Fibroblast of skin of scalp (primary cell): ENCODE measurements at regions not wholly inside any gene's neighbourhood (a gene's known extent, or its start where the extent isn't known, plus 50 kb on each side); places are given as distances from the start of the nearest gene placed in this dataset.
"Not testable (repeated sequence)": the region's sequence is repeated elsewhere in the genome, so short reads cannot be mapped to it uniquely, and the experiment has no call there.

Experiments used
- DNase-seq: peaks from one replicate; pipeline ENCODE4 v3.0.0-alpha.2; 2013

DNA sequence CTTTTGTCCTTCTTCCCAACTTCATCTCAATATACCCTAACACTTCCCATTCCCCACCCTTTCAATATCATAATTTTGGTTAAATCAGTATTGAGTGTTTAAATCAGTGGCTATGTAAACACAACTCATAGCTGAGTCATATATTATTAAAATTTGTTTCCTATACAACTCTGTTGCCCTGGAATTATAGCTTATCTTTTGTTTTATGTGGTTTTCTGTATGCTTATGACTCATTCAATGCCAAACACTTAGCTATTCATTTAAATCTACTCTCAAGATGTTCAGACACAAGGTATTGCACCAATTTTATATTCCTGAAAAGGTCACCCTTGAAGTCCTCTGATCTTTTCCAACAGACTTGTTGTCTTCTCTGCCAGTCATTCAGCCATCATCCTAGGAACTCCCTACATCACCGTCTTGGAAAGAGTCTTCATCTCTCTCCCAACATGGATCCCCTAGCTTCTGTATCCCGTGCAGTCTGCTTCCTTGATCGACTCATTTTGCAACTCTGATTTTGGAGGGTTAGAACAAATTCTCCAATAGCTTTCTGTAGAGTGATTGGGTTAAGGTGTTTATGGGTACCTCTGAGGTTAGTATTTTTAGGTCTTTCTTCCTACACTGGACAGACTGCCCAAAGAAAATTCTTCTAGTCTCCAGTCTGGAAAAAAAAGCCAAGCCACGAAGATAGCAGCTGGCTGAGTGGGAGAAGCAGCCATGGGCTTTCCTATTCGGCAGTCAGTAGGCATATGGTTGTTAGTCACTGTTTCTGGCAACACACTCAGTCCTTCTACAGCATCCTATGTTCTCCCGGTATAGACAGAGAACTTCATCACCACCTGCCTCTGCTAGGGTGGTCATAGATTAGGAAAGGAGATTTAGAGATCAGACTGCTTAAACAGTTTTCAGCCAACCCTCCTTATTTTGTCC, 102.1 kb downstream of the CRPPA start:
- no peak for DNase-seq

DNA sequence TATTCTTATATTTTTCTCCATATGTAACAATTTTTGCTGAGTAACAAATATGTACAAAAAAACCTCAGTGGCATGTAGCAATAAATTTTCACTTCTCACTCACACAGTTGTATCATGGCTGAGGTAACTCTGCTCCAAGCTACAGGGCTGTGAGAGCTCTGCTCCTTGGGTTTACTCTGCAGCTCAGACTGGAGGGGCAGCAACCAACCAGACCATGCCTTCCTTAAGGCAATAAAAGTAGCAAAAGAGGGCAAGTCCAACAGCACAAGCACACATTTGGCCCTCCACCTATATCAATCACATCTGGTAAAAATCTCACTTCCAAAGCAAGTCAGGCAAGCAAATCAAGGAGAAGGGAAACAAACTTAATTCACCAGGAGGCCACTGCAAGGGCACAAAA, 102.9 kb downstream of the CRPPA start:
- DNase-seq: no peak

DNA sequence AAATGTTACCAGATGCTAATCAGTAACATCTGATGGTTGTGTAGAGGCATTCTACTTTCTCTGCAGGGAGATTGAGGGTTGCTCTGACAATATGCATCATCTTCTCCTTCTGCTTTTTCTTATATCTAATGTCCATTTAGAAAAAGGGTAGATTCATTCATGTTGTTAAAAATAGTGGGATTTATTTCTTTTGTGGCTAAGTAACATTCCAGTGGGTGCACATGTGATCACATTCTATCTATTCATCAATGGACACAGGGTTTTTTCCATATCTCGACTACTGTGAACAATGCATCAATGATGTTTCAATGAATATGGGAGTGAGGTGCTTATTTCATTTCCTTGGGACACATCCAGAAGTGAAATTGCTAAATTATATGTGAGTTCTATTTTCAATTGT, 103.9 kb downstream of the CRPPA start:
- no peak for DNase-seq

DNA sequence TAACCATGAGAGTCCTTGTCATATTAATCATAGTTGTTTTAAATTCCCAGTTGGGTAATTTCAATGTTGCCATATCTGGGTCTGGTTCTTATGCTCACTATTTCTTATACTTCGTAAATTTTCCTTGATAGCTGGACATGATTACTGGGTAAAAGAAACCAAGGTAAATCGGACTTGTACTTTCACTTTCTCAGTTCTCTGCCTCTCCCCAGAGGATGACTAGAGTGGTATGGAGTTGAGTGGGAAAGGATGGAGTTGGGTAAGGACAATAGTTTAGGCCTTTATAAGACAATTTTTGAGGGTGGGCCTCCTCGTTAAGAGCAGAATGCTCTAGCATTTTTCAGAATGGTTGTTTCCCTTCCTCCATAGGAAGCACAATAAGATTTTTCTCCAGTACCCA, 106.1 kb downstream of the CRPPA start:
- DNase-seq: no peak

DNA sequence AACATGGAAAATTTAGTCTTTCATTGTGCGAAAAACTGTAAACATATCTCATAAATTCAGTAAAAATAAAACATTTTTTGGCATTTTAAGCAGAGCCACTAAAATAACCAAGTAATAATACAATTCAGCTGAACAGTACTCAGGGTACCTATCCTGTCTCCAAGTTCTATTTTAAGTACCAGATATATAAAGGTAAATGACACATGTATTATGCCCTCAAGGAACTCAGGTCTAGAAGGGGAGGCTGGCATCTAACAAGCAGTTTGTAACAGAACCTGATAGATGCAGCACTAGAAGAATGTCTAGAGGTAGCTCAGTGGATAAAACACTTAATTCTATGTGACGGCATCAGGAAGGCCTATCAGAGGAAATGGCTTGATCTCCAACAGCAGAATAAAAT, 112.2 kb downstream of the CRPPA start:
- DNase-seq: no peak

DNA sequence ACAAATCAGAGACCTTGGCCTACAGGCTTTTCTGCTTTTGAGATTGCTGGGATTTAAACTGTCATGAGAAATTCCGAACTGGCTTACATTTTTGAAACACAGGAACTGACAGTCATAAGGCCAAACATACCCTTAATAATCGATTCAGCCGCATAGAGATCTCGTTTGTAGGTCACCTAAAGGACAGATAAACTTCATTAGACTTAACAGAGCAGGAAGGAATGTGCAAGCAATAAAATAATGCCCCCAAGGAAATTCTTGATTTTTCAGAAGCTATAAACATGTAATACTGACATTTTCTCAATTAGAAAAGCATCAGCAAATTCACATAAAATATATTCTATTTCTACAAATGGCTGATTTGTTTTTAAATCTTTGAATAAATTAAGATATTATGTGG, 120.0 kb downstream of the CRPPA start:
- no peak for DNase-seq

DNA sequence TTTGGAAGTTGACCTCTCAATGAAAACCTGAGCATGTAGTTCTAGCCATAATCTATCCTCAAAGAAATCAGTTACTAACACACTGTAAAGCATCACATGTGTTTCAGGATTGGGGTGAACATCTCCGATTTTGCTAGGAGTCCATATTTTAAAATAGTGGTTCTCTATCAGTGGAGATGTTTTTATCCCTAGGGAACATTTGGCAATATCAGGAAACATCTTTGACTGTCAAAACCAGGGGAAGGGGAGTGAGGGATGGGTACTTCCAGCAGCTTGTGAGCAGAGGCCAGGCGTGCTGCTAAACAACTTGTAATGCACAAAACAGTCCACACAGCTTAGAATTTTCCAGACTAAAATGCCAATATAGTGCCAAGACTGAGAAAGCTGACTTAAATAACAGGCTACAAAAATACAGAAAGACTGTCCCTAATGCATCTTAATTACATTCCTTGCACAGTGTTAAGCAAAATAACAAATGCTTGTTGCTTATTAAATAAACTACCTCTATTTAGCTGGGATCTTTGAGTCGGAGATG, 120.9 kb downstream of the CRPPA start:
- DNase-seq: no peak

DNA sequence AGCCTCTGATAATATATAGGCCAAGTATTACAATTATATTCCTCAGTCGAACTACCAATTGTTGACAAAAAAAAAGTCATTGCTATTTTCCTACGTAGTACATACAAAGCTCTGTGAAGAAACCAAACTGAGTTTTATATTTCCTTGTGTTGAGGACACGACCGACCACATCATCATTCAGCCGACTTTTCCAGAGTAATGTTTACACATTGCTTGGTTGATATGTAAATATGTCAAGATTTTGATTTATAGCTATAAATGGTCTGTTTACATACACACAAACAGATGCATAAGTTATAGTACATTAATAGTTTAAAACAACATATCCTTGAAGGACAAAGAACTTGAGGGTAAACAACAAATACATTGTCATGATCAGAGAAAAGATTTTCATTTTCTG, 121.5 kb downstream of the CRPPA start:
- DNase-seq: no peak

DNA sequence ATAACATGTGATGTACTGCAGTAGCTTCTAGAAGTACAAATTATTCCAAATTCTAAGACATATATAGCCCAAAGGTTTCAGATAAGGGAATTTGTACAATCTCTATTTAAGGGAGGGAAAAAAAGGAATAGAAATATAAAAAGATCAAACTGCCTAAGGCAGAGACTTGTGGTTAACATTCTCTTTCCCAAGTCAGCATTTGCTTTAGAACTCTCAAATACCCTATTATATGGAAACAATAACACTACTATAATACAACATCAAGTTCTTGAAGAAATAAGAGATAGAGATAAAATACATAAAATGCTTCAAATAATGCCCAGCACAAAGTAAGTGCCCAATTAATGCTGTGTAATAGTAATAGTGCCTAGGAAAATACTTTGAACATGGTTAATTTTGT, 123.1 kb downstream of the CRPPA start:
- no peak for DNase-seq

DNA sequence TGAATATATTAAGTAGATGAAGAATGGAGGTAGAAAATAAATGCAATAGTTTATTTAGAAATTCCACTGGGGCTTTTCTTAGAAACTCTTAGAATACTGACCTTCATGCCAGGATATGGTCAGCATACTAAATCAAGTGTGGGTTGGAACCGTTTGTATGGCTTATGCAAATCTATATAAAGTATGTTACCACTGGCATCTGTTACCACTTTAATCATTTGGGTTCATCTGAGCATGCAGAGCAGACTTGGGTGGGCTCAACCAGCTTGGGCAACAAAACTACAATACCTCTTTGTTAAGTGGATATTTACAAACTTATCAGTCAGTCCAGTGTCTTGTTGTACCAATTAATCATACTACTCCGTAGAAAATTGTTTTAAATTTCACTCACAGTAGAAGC, 125.8 kb downstream of the CRPPA start:
- DNase-seq: no peak

DNA sequence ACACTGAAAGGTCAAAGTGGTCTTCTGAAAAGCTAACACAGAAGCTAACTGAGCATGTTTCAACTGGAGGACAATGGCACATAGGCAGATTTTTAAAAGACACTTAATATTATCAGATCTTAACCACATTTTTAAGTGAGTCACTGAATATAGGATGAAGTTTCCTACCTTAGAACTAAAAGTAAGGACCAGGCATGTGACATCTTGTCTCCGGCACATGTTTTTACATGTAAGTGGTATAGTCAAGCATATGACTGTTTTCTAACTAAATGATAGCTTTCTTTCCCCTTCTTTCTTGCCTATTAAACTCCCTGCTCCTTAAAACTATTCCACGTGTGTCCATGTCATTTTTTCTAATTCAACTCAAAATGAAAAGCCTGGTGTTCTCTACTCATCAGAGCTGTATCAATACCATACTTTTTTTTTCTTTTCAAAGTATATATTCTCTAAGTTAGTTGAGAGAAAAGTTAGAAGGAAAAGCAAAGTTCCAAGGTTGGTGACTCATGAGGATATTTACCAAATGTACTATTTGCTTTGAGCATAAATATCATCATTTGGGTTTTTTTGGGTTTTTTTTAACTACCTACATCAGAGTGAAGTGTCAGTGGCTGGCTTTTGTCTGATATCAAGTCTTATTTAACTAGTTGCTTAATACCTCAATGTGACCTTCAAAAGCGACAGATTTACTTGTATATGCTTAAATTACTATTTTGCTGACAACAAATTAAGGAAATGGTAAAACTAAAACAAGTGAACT, 127.5 kb downstream of the CRPPA start:
- DNase-seq: no peak

DNA sequence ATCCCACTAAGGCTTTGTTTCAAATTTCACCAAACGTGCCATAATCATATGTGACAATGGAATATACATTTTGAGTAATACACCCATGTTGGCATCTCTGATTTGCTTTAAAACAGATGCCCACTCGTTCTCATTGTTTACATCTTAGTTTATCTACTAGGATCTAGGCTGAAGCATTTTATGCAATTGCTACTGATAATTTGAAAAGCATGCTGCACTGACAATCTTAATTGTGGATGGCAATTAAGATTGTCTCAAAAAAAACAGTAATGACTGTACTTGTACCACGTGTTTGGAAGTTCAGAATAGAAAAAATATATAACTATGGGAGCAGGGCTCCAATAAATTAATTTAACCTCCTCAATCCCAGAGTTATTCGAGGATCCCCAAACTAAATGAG, 136.8 kb downstream of the CRPPA start:
- DNase-seq: no peak

DNA sequence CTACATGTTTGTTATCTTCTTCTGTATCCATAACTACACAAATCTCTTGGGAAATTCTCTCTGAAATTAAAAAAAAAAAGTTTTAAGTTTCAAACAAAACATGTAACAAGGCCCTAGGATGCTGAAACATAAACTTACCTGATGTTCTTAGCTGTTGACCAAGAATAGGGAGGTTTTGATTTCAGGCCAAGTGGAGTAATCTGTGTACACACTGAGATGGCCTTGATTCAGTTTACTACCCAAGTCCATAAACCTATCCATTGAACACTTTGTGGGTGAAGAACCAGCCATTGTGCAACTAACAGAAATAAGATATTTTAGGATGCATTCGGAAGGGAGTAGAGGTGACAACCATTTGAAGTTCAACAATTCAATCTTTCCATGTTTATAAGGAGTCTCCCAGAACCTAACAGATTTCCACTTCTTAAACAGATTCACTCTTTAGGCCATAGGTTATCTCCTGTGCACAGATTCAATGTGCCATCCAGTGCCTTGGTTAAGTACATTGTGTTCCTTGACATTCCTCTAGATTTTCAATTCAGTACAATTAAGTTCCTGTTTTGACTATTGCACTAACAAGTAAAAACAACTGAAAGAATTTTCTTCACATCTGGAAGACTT, 143.1 kb downstream of the CRPPA start:
- no peak for DNase-seq

DNA sequence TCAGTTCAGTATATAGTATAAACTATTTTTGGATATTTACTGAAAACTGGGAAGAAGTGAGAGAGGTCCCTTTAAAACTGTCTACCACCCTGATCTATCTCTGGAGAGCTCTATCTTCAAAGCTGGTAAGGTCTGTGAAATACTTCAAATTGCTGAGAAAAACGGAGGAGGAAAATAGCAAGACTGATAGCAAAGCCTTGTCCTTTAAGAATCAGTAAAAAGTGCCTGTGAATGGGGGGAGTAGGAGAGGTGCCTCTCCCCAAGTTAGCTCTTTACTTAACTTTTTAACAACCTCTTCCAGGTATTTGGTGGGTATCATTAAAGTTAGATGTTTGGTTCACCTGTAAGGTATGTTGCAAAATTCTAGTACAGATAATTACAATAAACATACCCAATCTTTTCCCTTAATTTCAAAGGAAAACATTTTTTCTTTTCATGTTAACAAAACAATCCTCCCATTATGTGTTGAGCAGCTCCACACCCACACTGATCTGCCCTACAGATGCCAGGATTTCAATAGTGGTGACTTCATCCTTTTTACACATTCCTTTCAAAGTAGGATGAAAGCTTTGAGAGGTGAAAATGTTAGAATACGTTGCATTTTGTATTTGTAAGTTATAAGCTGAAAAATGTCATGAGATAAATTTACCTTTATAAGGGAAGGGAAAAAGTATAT, 149.2 kb downstream of the CRPPA start:
- DNase-seq: no peak

DNA sequence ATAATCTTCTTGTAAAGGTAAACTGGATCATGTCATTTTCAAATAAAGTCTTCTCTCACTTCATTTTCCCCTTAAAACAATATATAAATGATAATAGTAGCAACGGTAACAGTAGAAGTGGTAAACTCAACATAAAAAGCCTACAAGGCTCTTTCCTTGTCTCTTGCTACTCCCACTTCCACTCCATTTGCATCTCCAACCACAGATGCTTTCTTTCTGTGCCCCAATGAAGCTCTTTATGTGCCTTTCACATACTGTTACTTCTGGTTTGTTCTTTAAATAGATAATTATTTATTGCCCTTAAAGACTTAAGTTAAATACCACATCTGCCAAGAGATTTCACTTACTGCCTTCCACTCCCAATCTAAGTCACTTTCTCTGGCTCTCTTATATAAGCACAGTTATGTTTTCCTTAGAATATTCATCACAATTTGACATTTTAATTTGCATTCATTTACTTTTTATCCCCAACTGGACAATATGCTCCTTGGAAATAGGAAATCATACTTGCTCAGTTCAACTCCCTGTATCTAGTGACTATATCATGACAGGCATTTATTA, 149.9 kb downstream of the CRPPA start:
- DNase-seq: no peak

DNA sequence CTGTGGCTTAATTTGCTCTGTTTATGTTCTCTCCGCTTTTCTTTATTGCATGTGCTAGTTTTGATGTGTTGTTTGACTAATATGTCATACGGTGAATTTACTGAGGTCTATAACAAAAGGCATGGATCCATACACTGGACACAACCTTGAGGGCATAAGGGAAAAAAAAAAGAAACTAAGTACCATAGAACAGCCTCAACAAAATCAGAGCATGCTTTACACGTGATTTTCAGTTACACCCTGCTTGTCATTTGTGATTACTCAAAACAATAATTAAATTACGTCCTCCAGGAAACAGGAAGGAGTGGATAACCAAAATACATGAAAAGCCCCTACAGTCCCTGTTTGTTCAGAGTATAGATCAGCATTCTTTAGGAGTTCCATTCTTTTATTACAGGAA, 150.5 kb downstream of the CRPPA start:
- no peak for DNase-seq

DNA sequence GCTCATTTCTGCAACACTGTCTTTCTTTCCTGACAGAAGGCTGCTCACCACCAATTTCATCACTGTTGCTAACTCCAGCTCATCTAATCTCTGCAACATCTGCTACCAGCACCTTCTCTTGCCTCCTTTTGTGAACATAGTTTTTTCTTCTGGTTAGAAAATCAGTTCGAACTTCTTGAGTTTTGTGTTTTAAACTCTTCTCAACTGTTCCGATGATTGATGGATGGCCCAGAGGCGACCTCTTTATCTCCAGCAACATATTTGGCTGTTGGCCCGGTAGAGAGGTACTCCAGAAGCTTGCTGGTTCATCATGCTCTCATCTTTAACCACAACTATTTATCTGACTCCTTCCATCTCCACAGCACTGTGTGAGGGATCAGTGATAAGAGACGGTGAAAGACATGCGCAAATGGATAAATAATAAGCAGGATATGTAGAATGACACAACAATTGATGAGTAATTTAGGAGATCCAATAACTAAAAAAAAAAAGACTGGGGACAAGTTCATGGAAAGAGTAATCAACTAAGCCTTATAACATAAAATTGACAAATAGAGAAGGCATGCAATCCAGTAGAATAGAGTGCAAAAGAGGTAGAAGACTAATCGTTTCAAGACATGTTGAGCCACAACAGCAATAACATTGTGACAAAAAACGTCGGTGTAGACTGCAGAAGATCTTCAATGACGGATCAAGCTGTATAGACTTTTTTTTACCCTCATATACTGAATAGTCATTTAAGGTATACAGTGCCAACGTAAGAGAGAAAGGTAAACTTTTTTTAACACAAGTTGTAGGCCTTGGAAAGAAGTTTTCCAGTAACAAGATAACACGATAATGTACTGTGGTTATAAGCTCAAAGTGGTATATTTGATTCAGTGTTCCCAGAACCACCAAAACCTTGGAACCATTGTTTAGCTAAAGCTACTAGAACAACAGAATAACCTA, 152.2 kb downstream of the CRPPA start:
- peak; percentile 49 for DNase-seq

DNA sequence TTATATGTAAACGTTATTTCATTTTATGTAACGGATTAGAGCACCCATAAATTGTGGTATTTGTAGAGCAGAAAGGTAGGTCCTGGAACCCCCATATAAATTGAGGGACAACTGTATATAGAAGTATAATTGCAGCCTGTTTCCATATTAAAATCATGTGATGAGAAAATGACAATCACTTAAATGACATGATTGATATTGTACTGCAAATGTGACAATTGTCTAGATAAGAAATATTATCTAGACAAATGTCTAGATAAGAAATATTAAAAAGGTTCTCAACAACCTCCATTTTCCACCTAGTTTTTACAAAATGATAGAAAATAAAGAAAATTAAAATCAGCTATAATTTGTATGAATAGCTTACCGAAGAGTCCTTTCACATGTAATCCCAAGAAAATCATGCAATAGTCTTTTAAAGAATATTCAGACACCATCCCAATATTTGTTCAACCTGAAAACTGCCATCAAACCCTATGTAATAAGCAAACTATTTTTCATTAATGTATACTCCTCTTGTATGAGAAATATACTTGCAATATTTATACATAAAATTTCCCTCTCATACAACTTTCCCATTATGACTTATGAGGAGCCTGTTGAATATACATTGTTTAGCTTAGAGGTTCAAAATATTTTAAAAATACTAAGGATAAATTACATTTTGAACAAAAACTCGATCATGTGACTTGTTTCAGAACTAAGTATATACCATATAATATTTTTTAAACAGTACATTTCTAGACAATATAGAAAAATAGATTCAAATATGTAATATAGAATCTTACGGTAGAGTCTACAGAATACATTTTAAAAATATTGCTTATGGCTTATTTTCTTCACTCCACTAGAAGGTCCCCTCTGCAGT, 153.2 kb downstream of the CRPPA start:
- no peak for DNase-seq

DNA sequence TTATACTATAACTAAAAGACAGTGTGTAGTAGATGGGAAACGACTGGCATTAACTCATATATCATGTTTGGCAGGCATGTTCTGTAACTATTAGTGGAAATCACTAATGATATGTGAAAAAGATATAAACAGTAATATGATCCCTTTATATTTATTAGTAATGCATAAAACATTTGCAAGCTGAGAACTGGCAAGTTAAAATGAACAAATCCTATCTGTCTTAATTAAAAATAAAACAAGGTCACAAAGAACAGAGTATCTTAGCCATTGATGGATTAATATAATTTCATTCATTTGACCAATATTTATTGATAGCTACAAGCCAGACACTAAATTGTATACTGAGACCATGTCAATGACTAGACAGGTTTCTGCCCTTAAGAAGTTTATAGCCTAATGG, 154.5 kb downstream of the CRPPA start:
- no peak for DNase-seq

DNA sequence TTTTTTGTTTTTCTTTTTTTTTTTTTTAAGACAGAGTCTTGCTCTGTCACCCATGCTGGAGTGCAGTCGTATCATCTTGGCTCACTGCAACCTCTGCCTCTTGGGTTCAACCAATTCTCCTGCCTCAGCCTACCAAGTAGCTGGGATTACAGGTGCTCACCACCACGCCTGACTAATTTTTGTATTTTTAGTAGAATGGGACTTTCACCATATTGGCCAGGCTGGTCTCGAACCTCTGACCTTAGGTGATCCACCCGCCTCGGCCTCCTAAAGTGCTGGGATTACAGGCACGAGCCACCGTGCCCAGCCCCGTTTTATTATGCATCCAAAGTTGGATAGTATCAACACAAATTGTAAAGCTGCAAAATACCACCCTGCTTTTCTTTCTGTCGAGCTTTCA, 154.9 kb downstream of the CRPPA start:
- not testable (repeated sequence) for DNase-seq
